ENCODE measurements at regions not wholly inside any gene's neighbourhood (a gene's known extent, or its start where the extent isn't known, plus 50 kb on each side); places are given as distances from the start of the nearest gene placed in this dataset.

GRCh38 chr12:23230899-23231298 is 605.9 kb downstream of the ETNK1 start:
- TF ChIP-seq CTCF (IDR thresholded peaks at IDR 0.05; ENCODE audit: low read depth, low read length, poor library complexity, severe bottlenecking) (no peak), EZH2phosphoT487 (IDR thresholded peaks at IDR 0.05; ENCODE audit: borderline replicate concordance, low read length) (no peak)
